Iris pigment epithelial cell (primary cell): ENCODE measurements at regions not wholly inside any gene's neighbourhood (a gene's known extent, or its start where the extent isn't known, plus 50 kb on each side); places are given as distances from the start of the nearest gene placed in this dataset.

Source experiments
- DNase-seq: peaks from one replicate; pipeline ENCODE4 v3.0.0-alpha.2; 2011; ENCODE audit warnings: low read depth

GRCh38 chr21:41048145-41048544 lies 119.8 kb upstream of the BACE2 start:
- DNase-seq, result no peak

DNA sequence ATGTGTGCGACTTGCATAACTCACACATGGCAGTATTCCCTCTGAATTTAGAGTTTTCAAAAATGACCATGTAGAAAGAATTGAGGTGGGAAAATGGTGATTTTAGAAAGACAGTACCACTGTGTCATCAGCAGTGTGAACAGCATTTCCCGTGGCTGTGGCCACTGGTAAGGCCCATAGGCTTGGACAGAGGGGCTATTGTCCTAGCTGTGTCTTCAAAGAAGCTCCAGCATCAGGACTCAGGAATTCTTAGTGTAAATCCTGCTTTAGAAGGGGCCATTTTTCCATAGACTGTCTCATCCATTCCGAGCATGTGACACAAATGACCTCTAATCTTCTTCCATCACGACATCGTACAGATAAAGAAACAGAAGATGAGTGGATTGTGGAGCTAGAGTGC lies 119.3 kb upstream of the BACE2 start:
- DNase-seq, result no peak

- DNase-seq, result no peak
Measured at GRCh38 chr21:41052820-41053555, 115.0 kb upstream of the BACE2 start.

GRCh38 chr21:41054018-41054578 lies 113.9 kb upstream of the BACE2 start:
- no peak for DNase-seq

GRCh38 chr21:41055266-41055665 lies 112.7 kb upstream of the BACE2 start:
- no peak for DNase-seq

DNA sequence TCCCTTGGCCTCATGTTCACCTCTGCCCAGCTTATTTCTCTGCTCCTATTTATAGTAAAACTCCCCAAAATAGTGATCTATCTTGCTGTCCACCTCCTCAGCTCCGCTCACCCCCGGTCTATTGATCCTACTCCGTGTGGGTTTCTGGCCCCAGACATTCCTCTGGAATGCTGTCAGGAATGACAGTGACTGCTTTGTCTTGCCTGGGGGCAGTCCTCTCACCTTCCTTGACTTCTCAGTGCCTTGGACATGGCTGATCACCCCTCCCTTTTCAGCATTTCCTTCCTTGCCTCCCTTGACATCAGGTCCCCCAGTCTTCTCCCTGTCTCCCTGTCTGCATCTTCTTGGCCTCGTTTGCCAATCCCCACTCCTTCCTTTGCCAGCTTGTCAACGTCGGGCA lies 108.1 kb upstream of the BACE2 start:
- no peak for DNase-seq

- DNase-seq, result no peak
Measured at GRCh38 chr21:41061701-41062100, 106.3 kb upstream of the BACE2 start.

- no peak for DNase-seq
Measured at GRCh38 chr21:41064334-41064791, 103.6 kb upstream of the BACE2 start.

GRCh38 chr21:41064951-41065350 lies 103.0 kb upstream of the BACE2 start:
- DNase-seq, result no peak

DNA sequence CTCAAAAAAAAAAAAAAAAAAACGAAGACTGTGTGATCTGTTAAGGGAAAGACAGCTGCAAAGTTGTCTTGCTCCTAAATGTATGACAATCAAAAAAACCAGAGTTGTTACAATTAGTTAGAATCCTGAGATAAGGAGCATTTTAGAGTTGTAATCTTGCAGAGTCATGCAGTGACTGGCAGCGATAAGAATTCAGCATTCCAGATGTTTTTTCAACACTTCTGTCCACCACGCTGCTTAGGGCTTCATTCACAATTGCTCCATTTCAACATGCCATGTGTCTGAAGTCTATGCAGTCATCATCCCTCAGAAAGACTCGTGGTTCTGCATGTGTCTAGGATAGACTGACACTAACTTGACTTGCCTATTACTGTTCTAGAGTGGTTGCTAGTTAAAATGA lies 102.4 kb upstream of the BACE2 start:
- no peak for DNase-seq

DNA sequence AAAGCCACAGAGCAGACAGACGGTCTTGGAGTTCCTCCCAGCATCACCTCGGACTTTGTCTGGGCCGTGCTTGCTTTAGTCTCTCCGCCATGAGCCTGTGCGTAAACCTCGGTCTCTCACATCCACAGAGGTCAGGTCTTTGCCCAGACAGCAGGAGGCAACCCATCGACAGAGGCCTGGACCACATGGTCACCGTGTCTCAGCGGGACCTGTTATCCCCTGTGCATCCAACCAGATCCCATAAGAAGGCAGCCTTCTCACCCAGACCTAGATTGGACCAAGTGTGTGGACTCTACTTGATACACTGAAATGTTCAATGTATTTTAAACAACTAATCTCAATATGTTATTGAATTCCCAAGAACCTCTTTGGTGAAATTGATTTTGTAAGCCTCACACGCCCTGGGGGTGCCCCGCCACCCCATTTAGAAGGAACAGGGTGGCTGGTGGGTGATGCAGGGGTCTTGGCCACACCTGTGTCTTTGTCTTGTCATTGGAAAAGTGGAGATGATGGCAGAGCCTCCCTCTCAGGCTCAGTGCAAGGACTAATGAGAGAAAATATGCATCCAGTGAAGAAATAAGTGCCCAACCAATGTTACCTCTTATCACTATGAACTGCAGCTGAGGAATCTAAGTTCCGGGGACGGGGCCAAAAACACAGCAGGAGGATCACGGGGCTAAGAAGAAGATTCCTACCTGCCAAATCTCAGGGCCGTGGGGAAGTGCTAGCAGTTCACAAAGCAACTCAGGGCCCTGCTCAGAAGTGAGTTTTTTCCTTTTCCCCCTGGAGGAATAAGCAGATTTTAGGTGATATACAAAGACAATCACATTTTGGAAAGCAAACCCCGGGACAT lies 101.6 kb upstream of the BACE2 start:
- no peak for DNase-seq

GRCh38 chr21:41067709-41068108 lies 100.3 kb upstream of the BACE2 start:
- no peak for DNase-seq

- DNase-seq, result no peak
Measured at GRCh38 chr21:41068496-41068895, 99.5 kb upstream of the BACE2 start.

- DNase-seq, result peak; percentile 34
Measured at GRCh38 chr21:41068967-41069642, 98.9 kb upstream of the BACE2 start.

- no peak for DNase-seq
Measured at GRCh38 chr21:41070284-41070683, 97.7 kb upstream of the BACE2 start.

DNA sequence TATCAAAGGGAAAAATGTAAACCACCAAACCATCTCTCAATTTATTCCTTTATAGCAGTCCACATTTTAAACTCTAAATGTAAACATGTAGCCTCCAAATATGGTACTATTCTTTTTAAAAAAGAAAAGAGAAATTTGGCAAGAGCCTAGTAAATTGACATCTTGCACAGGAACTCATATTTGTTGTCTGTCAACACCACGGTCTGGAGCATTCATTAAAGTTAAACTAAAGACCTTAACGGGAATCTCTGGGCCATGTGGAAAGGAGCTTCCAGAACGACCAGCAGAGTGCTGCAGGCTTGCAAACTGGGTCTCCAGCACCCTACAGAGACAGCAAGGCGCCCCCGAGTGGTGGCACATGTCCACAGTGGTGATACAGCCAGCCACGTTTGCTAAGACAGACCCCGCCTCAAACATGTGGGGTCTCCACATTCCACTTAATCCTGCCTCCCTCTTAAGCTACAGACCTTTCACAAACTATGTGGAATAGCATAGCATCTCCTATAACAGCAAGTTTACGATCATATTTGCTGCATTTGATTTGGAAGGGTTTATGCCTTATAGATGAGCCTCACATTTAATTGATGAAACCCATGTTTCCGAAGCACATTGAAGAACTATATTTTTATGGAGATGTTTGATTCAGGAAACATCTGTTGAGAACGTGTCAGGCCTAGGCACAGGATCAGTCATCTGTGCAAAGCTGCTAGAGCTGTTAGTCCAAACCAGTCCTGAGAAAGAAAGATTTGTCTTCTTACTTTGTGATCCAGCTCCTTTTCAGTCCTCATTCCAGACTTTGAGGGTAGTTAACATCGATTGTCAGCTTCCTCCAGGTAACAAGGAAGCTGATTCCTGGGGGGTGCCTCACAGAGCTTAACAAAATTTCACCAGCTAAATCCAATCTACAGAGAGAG lies 96.4 kb upstream of the BACE2 start:
- no peak for DNase-seq

- no peak for DNase-seq
Measured at GRCh38 chr21:41073558-41073957, 94.4 kb upstream of the BACE2 start.

DNA sequence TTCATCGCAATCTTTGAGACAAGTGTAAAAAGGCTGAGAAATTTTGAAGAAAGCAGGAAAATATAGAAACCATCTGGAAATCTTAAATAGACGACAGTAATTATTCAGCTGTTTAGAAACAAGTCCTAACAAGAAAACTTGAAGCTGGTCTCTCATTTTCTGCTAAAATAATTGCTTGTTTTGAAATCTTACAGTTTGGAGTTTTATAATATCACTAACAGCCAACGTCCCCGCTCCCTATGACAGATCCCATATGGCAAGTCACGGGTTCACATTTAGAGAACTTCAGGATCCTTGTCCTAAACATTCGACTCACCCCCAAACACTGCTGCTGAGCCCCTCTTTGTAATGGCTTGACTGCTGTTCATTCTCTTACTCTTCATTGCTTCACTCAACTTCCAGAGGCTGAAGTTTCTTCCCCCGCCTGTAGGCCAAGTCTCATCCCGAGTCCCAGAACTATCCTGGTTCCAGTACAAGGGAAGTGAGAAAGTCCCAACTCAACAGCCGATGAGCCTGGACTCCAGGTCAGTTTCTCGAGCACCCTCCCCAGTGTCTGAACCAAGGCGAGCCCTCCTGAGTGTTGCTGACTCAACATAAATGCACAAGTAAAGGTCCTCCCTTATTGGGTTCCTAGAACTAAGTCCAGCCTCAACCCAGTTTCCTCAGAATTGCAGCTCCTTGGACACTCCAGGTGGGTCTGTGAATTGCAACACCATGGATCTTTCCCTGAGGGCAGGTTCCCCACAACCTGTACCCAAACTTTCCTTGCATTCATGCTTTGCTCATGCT lies 93.4 kb upstream of the BACE2 start:
- DNase-seq, result no peak

DNA sequence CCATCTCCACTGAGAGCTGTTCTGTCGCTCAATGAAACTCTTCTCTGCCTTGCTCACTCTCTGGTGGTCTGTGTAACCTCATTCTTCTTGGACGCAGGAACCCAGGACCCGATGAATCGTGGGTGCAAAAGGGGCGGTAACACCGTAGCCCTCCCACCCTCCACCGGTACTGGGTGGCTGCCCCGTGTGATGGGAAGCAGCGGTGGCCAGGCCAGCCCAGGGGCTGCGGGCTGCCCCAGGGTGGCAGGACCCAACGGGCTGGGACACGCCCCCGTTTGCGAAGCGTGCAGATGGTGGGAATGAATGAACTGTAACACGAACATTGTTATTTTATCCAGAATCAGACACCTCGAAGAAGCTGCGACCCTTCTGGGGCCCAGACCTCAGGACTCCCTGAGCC lies 92.3 kb upstream of the BACE2 start:
- DNase-seq, result no peak

DNA sequence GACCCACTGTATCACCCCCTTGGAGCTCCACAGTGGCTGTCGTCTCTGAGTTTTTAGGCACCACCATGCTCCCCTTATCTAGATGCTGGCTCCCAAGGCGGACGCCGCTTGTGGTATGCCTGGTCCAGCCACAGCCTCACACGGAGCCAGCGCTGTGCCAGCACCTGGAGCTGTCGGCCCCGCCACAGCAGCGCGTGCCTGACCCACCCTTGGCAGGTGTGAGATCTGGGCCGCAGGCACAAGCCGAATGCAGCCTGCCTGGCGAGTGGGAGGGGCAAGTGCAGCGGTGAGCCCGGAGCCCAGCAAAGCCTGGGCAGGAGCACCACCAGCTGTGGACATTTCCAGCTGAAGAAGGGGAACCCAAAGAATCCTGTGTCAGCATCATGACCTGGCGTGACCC lies 91.9 kb upstream of the BACE2 start:
- DNase-seq, result no peak

DNA sequence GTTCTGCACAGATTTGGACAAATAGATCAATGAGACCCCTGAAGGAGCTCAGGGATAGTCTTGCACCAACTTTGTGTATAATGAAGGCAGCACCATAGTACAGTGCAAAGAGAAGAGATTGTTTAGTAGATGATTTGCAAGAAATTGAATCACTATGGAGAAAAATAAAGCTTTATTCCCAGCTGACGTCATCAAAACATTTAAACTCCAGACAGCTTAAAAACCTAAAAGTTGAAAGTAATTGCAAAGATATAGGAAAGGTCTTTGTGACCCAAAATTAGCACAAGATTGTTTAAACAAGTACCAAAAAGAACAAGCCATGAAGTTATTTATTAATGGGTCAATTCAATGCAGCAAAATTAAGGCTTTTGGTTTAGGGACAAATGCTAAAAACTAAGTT lies 88.8 kb upstream of the BACE2 start:
- no peak for DNase-seq
